ENCODE measurements at regions not wholly inside any gene's neighbourhood (a gene's known extent, or its start where the extent isn't known, plus 50 kb on each side); places are given as distances from the start of the nearest gene placed in this dataset.

DNA sequence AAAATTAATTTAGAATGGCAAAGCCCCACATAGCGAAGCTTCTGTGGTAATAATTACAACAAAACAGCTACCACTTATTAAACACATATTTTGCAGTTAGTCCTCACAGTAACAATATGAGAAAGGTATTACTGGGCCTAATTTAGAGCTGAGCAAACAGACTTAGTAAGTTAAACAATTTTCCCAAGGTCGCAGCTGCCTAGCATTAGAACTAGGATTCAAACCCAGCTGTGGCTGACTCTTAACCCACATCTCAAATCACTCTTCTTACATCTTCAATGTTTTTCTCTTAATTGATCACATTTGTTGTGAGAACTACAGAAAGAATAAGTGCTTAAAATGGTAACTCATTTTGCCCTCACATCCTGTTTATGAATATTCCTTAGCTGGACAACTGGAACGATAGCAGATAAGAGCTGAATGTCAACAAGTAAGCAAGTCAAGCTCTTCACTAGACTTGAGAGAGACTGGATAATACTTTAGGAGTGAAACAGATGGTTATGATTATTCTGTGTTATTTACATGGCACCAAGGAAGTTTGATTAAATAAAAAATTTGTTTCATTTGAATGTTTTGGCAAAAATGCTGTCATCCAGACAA lies 59.4 kb upstream of the TMEM17 start:
- TF ChIP-seq, protein P1, sequence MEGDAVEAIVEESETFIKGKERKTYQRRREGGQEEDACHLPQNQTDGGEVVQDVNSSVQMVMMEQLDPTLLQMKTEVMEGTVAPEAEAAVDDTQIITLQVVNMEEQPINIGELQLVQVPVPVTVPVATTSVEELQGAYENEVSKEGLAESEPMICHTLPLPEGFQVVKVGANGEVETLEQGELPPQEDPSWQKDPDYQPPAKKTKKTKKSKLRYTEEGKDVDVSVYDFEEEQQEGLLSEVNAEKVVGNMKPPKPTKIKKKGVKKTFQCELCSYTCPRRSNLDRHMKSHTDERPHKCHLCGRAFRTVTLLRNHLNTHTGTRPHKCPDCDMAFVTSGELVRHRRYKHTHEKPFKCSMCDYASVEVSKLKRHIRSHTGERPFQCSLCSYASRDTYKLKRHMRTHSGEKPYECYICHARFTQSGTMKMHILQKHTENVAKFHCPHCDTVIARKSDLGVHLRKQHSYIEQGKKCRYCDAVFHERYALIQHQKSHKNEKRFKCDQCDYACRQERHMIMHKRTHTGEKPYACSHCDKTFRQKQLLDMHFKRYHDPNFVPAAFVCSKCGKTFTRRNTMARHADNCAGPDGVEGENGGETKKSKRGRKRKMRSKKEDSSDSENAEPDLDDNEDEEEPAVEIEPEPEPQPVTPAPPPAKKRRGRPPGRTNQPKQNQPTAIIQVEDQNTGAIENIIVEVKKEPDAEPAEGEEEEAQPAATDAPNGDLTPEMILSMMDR (IDR thresholded peaks at IDR 0.05; ENCODE audit: borderline replicate concordance, extremely low read depth, low read length, poor library complexity, severe bottlenecking) = no peak
- no peak for TF ChIP-seq EZH2 (IDR thresholded peaks at IDR 0.05; ENCODE audit: borderline replicate concordance, low read depth, low read length, severe bottlenecking)
